ENCODE measurements at regions not wholly inside any gene's neighbourhood (a gene's known extent, or its start where the extent isn't known, plus 50 kb on each side); places are given as distances from the start of the nearest gene placed in this dataset.
"Not testable (repeated sequence)": the region's sequence is repeated elsewhere in the genome, so short reads cannot be mapped to it uniquely, and the experiment has no call there.

DNA sequence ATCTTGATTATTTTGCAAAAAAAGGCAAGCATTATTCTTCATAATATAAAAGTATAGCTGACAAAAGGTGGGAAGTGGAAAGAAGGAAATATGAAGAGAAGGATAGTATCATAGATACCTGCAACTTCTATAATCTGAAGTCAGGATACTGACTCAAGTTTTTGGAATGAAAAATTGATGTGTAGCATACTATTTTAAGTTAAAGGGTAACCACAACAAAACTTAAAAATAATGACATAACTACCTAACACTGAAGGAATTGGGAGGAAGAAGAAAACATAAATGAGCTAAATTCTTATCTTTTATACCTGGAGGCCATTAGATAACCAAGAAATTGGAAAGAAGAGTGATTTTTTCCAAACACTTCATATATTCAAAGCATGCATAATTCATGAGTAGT, 51.8 kb upstream of the TLE1 start:
- no peak for DNase-seq (ENCODE audit: low read depth)

DNA sequence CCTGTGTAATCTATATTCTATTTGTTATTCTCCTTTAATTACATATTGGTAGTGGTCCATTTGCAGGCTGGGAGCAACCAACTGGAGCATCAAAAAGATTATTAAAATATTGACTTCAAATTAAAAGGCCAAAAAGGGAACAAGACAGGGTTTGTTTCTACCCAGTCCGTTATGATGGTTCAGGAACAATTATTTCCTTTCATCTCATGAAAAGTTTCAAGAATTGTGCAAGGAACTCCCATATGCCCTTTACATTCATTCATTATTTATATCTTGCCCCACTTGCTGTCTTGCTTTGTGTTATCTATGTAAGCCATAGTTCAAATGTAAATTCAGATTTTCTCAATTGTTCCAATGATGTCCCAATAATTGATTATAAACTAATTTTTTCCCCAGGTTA, 58.7 kb upstream of the TLE1 start:
- no peak for DNase-seq (ENCODE audit: low read depth)

GRCh38 chr9:81753436-81753835, 64.1 kb upstream of the TLE1 start:
- DNase-seq (ENCODE audit: low read depth): no peak

DNA sequence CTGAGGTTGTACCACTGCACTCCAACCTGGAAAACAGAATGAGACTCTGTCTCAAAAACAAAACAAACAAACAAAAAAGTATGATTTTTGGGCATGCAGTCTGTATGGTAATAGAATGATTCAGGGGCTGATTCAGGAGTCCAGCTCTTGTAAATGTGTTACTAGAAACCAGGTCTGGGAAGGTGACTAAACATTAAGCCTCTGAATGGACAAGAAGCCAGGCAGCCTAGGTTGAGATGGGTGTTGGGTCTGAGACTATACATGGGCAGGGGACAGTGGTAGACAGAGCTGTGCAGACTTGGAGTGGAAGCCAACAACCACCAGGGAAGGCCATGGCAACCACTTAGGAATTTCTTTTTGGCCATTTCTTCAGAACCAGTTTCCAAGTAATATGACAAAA, 64.9 kb upstream of the TLE1 start:
- DNase-seq (ENCODE audit: low read depth): no peak

DNA sequence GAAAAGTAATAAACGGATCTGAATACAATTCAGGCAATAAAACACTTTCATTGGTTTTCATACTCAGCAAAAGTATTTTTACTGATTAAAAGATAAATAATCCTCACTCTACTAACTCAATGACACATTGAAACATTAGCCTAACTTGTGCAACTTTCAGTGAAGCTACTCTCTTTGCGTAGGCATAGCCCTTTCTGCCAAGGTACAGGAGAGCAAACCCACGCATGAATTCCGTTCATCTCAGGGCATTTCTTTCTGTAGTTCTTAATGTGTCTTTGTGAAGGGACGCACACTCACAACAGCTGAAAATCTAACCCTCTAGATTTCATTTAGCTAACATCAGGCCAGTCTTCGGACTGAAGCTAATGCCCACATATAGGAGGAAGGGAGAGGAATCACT, 66.4 kb upstream of the TLE1 start:
- no peak for DNase-seq (ENCODE audit: low read depth)

DNA sequence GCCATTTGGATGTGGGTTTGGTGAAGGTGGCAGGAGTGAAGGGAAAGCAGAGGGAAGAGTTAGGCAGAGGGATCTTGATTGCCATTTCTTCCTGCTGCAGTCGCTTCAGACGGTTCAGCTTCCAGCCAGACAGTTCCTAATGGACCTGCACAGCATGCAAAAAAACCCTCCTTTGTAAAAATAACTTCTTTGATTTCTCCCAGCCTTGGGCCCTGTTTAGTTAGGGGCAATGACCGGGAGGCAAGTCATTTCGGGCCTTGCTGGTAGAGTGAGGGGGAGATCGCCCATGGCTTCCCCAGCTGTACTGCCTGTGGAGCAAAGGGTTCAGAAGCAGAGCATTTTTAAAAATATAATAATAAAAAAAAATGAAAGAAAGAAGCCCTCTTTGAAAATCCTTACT, 67.2 kb upstream of the TLE1 start:
- no peak for DNase-seq (ENCODE audit: low read depth)

DNA sequence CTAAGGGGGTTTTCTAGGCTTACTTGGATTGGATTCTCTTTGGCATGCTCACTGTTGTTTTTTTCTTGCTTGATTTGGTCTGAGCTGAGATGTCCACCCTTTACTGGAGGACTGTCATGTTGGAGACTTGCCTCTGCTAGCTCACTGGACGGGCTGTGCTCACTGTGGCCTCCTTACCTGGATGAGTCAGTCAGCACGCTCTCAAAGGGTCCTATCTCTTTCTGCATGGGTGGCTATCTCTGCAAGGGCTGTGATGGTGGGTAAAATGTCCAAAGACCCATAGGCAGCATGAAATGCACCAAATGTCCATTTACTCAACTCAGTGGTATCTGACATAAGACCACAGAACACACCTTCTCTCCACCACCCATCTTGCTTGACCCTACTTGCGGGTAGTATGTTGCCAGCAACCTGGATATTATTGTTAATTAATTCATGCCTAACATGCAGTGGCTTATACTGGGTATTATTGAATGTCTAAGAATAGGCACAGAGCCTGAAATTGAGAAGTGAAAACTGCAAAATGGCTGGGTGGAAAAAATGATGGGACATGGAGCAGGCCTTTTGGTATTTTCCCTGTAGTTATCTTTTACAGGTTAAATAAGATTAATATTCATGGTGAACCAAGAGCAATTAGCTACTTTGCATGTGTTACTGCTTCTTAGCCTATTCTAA, 68.9 kb upstream of the TLE1 start:
- no peak for DNase-seq (ENCODE audit: low read depth)

GRCh38 chr9:81759680-81760215, 70.4 kb upstream of the TLE1 start:
- peak; percentile 88 for DNase-seq (ENCODE audit: low read depth)

- DNase-seq (ENCODE audit: low read depth): no peak
These were observed 78.6 kb upstream of the TLE1 start for GRCh38 chr9:81767921-81768320.

DNA sequence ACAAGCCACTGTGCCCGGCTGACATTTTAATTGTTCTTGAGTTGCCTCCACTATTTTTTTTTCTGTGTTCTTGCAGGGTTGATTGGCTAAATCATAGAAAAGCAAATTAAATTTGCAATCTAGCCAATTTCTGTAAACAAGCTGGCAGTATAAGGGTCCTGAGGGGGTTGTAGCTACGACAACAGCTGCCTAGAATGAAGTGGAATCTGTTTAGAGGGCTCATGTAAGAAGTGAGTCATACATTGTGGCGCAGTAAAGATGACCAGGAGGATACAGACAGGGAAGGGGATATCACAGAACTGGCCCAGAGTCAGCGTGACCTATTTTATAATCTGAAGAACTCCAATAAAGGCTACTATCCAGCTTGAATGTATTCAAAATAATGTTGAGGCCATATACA, 82.2 kb upstream of the TLE1 start:
- peak; percentile 34 for DNase-seq (ENCODE audit: low read depth)

DNA sequence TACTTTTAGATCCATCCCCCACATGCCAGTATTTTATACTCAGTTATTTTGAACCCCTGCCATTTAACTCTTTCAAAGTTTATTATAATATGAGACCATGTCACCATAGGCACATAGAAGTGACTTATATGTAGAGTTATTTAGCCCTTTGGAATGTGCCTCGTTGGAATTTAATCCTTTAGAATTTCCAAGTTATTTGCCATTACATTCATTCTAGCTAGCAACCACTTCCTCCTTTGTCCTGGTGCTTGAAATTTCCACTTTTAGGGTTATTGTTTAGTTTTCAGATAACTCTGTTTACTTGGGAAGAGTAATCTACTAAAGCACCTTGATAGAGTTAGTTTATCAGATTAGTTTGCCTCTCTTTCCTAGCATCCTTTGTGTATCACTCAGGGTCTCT, 82.8 kb upstream of the TLE1 start:
- DNase-seq (ENCODE audit: low read depth): peak; percentile 13

GRCh38 chr9:81776390-81776789, 87.0 kb upstream of the TLE1 start:
- DNase-seq (ENCODE audit: low read depth): no peak

DNA sequence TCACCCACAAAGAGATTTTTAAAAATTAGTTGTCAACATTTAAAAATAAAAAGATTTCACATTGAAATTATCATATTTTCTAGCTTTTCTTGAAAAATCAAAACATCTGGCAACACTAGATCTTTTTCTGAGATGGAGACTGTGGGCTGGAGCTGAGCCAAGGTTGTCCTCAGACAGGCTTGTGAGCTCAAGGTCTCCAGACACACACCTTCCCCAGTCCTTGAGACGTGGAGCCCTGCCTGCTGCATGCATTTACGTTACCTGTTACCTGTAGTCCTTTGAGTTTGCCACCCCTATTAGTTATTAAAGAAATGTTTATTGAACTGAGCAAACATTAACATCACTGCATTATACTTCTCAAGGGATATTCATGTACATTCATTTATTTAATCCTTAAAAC, 87.5 kb upstream of the TLE1 start:
- no peak for DNase-seq (ENCODE audit: low read depth)

- DNase-seq (ENCODE audit: low read depth): no peak
These were observed 88.1 kb upstream of the TLE1 start for GRCh38 chr9:81777482-81777881.

DNA sequence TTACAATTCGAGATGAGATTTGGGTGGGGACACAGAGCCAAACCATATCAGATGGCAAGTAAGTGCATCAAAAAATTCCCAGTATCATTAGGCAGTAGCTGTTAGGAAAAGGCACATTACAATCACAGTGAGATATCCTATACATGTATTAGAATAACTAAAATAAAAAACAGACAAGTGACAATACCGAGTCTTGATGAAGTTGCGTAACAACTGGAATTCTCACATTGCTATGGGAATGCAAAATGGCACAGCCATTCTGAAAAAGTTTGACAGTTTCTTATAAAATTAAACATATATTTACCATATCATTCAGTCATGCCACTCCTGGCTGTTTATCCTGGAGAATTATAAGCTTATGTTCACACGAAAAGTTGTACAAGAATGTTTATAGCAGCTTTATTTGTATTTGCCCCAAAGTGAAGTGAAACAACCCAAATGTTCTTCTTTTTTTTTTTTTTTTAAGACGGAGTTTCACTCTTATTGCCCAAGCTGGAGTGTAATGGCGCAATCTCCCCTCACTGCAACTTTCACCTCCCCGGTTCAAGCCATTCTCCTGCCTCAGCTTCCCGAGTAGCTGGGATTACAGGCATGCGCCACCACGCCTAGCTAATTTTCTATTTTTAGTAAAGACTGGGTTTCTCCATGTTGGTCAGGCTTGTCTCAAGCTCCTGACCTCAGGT, 93.1 kb upstream of the TLE1 start:
- DNase-seq (ENCODE audit: low read depth): no peak

- DNase-seq (ENCODE audit: low read depth): peak; percentile 96
These were observed 98.6 kb upstream of the TLE1 start for GRCh38 chr9:81787747-81788632.

GRCh38 chr9:81789721-81790120, 100.4 kb upstream of the TLE1 start:
- peak; percentile 55 for DNase-seq (ENCODE audit: low read depth)

- DNase-seq (ENCODE audit: low read depth): no peak
These were observed 100.8 kb upstream of the TLE1 start for GRCh38 chr9:81790166-81790565.

- DNase-seq (ENCODE audit: low read depth): no peak
These were observed 101.7 kb upstream of the TLE1 start for GRCh38 chr9:81791076-81791475.

DNA sequence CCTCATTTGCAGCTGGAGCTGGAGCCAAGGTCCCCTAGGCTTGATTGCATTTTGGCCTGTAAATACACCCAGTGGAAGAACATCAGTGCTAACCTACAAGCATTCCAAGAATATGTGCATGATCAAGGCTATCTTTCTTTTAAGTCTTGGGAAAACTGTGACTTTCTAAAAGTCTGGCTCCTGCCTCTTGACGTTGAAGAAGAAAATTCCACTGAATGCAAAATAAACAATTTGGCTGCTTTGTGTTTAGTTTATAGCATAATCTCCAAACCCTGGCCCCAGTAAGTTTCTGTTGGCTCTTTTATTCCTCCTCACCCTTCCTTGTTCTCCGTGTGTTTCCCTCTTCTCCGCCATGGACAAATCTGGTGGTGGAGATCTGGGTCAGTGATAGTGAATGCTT, 109.3 kb upstream of the TLE1 start:
- peak; percentile 50 for DNase-seq (ENCODE audit: low read depth)

DNA sequence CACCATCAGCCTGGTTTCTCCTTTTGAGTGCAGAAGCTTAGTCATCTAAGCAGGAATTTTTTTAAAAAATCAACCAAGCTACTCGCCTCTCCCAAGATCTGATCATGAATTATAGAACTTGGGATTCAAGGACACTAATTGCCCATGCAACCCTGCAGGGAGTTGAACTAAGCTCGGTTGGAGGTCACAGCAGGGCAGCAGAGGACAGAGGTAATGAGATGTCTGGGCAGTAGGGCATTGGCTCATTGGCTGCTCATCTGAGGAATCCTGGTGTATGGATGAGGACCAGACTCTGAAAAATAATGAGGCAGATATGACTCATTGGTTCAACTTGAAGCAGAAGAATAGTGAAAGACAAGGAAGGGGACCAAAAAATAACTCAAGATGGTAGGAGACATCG, 111.8 kb upstream of the TLE1 start:
- DNase-seq (ENCODE audit: low read depth): no peak

DNA sequence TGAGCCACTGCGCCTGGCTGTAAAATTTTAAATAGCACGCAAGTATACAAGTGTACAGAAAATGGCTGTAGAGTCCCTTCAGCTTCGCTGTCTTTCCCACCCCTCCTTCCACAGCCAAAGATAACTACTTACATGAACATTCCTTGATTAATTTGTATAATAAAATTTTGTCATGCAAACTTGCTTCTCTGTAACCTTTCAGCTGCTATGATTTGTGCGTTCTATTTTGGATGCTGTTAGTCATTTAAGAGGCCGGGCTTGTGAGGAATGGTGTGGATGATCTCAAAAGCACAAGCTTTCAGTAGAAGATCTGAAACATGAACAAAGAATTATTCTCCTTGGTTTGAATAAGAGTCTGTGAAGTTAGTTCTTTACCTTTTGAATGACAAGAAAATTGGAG, 115.0 kb upstream of the TLE1 start:
- DNase-seq (ENCODE audit: low read depth): no peak

GRCh38 chr9:81811688-81812087, 116.5 kb upstream of the SPATA31D4 start:
- DNase-seq (ENCODE audit: low read depth): not testable (repeated sequence)

All from fibroblast of gingiva (primary cell).